Panc1 (cell line): ENCODE measurements at regions not wholly inside any gene's neighbourhood (a gene's known extent, or its start where the extent isn't known, plus 50 kb on each side); places are given as distances from the start of the nearest gene placed in this dataset.
A peak's percentile ranks its signal among the peaks of the same experiment; 100 is the strongest.

Experiments
- ATAC-seq: fragments of 200-7000 bp; cut with Tn5 transposase; 2 replicates; pipeline ENCODE4 v1.9.1; 2020; ENCODE audit warnings: mild to moderate bottlenecking, moderate library complexity
- BruUV-seq: library from RNA; stranded (reverse); fragments of 400-500 nt; replicated peaks from 2 replicates; lab custom pipeline; 2021; lab: Mats Ljungman, UMichigan
- CTCF ChIA-PET: fragments of 300-600 bp; sonication (Branson Sonifier 250); formaldehyde crosslinking; loops from one replicate; lab custom pipeline; 2022; ENCODE audit warnings: antibody characterized with exemption; lab: Charles Lee
- POLR2A ChIA-PET: fragments of 300-600 bp; sonication (Branson Sonifier 250); formaldehyde crosslinking; loops from one replicate; lab custom pipeline; 2022; ENCODE audit warnings: antibody characterized with exemption; lab: Charles Lee
- DNase-seq: peaks from one replicate; pipeline ENCODE4 v3.0.0-alpha.2; 2010; ENCODE audit warnings: low read depth, low spot score
- H3K27ac ChIP-seq: 2 replicates; pipeline ENCODE4 v1.5.1; 2011; ENCODE audit warnings: mild to moderate bottlenecking, low read length, inconsistent platforms
- H3K27me3 ChIP-seq: fragments of 200-500 bp; sonication (Bioruptor generic); 2 replicates; pipeline ENCODE4 v1.6.0; 2014; ENCODE audit warnings: low read length, inconsistent platforms; ENCODE audit not compliant: control insufficient read depth, insufficient read depth
- H3K36me3 ChIP-seq: fragments of 200-500 bp; sonication (Bioruptor generic); 2 replicates; pipeline ENCODE4 v1.5.1; 2014; ENCODE audit warnings: inconsistent platforms, mild to moderate bottlenecking, low read length, moderate library complexity; ENCODE audit not compliant: control insufficient read depth, insufficient read depth
- H3K4me1 ChIP-seq: 2 replicates; pipeline ENCODE4 v1.5.1; 2011; ENCODE audit warnings: inconsistent platforms, mild to moderate bottlenecking, low read length, moderate library complexity; ENCODE audit not compliant: control insufficient read depth, insufficient read depth
- H3K4me3 ChIP-seq, 2 experiments: 2 replicates each; pipeline ENCODE4 v1.5.1; 2011 to 2012; ENCODE audit warnings: low read depth in 2 of 2, low read length in 2 of 2, mild to moderate bottlenecking in 2 of 2, inconsistent platforms in 1 of 2, moderate library complexity in 1 of 2
- H3K9me3 ChIP-seq: fragments of 200-500 bp; sonication (Bioruptor generic); 2 replicates; pipeline ENCODE4 v1.5.1; 2014; ENCODE audit warnings: low read depth, mild to moderate bottlenecking, inconsistent platforms, low read length, moderate library complexity; ENCODE audit not compliant: control insufficient read depth, insufficient read depth
- POLR2AphosphoS5 ChIP-seq: IDR thresholded peaks from 2 replicates; pipeline ENCODE4 v1.6.1; 2012; ENCODE audit warnings: mild to moderate bottlenecking, low read depth, low read length, moderate library complexity
- SIN3A ChIP-seq: IDR thresholded peaks from 2 replicates; pipeline ENCODE4 v1.6.1; 2012; ENCODE audit warnings: low read depth, mild to moderate bottlenecking, low read length, moderate library complexity, borderline replicate concordance; ENCODE audit not compliant: insufficient read depth
- TCF7L2 ChIP-seq: IDR thresholded peaks from 2 replicates; pipeline ENCODE4 v1.6.1; 2011; ENCODE audit warnings: mild to moderate bottlenecking, low read depth, low read length, inconsistent platforms
- in situ Hi-C: cut with HindIII; loops from 2 replicates; pipeline ENCODE4 v1.10.0; 2016; ENCODE audit warnings: low sequenced_read_pairs, low pct_unique_long_range_greater_than_20kb
- intact Hi-C: fragments of 100-400 bp; cut with micrococcal nuclease; formaldehyde crosslinking; loops from one replicate; pipeline ENCODE4 v1.10.0; 2022; ENCODE audit not compliant: unreplicated experiment
- TF ChIP-seq, protein P1 (sequence below): fragments of 450-650 bp; IDR thresholded peaks from 2 replicates; pipeline ENCODE4 v1.5.1; 2017; ENCODE audit warnings: mild to moderate bottlenecking
- TF ChIP-seq, protein P2 (sequence below), 2 experiments: IDR thresholded peaks; 2 replicates each; pipeline ENCODE4 v1.6.1; 2011 to 2012; ENCODE audit warnings: low read depth in 2 of 2, control low read depth in 1 of 2, low read length in 1 of 2, mild to moderate bottlenecking in 1 of 2, moderate library complexity in 1 of 2; ENCODE audit not compliant: insufficient read depth in 1 of 2

- TF ChIP-seq POLR2AphosphoS5: no peak
- TF ChIP-seq, protein P1, sequence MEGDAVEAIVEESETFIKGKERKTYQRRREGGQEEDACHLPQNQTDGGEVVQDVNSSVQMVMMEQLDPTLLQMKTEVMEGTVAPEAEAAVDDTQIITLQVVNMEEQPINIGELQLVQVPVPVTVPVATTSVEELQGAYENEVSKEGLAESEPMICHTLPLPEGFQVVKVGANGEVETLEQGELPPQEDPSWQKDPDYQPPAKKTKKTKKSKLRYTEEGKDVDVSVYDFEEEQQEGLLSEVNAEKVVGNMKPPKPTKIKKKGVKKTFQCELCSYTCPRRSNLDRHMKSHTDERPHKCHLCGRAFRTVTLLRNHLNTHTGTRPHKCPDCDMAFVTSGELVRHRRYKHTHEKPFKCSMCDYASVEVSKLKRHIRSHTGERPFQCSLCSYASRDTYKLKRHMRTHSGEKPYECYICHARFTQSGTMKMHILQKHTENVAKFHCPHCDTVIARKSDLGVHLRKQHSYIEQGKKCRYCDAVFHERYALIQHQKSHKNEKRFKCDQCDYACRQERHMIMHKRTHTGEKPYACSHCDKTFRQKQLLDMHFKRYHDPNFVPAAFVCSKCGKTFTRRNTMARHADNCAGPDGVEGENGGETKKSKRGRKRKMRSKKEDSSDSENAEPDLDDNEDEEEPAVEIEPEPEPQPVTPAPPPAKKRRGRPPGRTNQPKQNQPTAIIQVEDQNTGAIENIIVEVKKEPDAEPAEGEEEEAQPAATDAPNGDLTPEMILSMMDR: peak; percentile 67
- TF ChIP-seq, protein P2, sequence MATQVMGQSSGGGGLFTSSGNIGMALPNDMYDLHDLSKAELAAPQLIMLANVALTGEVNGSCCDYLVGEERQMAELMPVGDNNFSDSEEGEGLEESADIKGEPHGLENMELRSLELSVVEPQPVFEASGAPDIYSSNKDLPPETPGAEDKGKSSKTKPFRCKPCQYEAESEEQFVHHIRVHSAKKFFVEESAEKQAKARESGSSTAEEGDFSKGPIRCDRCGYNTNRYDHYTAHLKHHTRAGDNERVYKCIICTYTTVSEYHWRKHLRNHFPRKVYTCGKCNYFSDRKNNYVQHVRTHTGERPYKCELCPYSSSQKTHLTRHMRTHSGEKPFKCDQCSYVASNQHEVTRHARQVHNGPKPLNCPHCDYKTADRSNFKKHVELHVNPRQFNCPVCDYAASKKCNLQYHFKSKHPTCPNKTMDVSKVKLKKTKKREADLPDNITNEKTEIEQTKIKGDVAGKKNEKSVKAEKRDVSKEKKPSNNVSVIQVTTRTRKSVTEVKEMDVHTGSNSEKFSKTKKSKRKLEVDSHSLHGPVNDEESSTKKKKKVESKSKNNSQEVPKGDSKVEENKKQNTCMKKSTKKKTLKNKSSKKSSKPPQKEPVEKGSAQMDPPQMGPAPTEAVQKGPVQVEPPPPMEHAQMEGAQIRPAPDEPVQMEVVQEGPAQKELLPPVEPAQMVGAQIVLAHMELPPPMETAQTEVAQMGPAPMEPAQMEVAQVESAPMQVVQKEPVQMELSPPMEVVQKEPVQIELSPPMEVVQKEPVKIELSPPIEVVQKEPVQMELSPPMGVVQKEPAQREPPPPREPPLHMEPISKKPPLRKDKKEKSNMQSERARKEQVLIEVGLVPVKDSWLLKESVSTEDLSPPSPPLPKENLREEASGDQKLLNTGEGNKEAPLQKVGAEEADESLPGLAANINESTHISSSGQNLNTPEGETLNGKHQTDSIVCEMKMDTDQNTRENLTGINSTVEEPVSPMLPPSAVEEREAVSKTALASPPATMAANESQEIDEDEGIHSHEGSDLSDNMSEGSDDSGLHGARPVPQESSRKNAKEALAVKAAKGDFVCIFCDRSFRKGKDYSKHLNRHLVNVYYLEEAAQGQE (IDR thresholded peaks at IDR 0.05; ENCODE audit: insufficient read depth in 1 of 2, low read depth in 2 of 2, low read length in 1 of 2): no peak
Measured at GRCh38 chr10:25725917-25726716, 207.9 kb upstream of the MYO3A start.

DNA sequence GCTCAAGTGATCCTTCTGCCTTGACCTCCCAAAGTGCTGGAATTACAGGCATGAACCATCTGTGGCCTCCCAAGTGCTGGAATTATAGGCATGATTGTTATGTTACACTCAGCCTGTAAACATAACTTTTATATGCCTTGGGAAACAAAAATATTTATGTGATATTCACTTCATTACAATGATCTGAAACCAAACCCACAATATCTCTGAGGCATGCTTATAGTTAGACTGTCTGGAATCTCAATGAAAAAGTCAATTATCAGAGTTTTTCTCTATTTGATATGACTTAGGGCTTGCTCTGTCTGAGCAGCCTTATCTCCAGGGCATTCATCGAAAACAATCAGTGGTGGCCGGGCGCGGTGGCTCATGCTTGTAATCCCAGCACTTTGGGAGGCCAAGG lies 195.3 kb upstream of the MYO3A start:
- Histone ChIP-seq H3K27ac (no peak overlapping the region), H3K27me3 (no peaks in the 10 kb centered on the region), H3K4me3 (no peak overlapping the region), H3K36me3 (no peaks in the 10 kb centered on the region; the same call in 1 of the 2 replicates), H3K4me1 (no peaks in the 10 kb centered on the region), H3K9me3 (no peaks in the 10 kb centered on the region)
- POLR2A ChIA-PET: no interaction called here
- BruUV-seq: no TSS peak
- TF ChIP-seq, protein P1: no peak
- TF ChIP-seq TCF7L2 (no peak), POLR2AphosphoS5 (no peak), SIN3A (no peak)
- TF ChIP-seq, protein P2 (IDR thresholded peaks at IDR 0.05; ENCODE audit: insufficient read depth in 1 of 2, low read depth in 2 of 2, low read length in 1 of 2): no peak
- CTCF ChIA-PET: no interaction called here
- ATAC-seq: no peak
- intact Hi-C loops: no loop called here
- no peak for DNase-seq
- in situ Hi-C loops: no loop called here

More at GRCh38 chr10:25725917-25726716, 207.9 kb upstream of the MYO3A start:
- ChIA-PET POLR2A (no interaction called here), CTCF (no interaction called here)
- ATAC-seq: peak; percentile 76
- in situ Hi-C loops (no loop called here), intact Hi-C loops (loop anchor here (2.0 to 5.0 kb wide), 2 partner anchors 541 to 829 kb away; no protein-coding TSS in a partner anchor)
- Histone ChIP-seq H3K36me3 (no peaks in the 10 kb centered on the region), H3K4me1 (no peaks in the 10 kb centered on the region), H3K4me3 (no peak overlapping the region), H3K27me3 (no peaks in the 10 kb centered on the region), H3K9me3 (no peaks in the 10 kb centered on the region), H3K27ac (no peak overlapping the region)
- BruUV-seq: no TSS peak
- peak; percentile 33 for DNase-seq
